ENCODE measurements at regions not wholly inside any gene's neighbourhood (a gene's known extent, or its start where the extent isn't known, plus 50 kb on each side); places are given as distances from the start of the nearest gene placed in this dataset.

DNA sequence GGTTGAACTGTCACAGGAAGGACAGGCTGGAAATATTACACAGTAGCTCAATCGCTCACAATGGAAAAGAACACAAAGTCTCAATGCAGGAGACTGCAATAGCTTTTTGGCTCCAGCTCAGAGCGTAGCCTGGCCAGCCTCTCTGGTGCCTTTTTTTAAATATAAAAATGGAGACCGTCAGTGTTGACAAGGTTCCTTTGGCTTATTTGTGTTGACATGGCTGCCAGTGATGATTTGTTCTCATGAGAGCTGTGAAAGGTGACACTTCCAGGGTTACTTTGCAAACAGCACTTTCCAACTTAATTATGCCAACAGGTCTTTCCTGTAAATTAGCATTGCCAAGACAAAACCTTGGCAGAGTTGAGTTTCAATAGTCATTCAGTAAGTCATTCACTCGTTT, 70.8 kb downstream of the KCNE4 start:
- TF ChIP-seq, protein P1, sequence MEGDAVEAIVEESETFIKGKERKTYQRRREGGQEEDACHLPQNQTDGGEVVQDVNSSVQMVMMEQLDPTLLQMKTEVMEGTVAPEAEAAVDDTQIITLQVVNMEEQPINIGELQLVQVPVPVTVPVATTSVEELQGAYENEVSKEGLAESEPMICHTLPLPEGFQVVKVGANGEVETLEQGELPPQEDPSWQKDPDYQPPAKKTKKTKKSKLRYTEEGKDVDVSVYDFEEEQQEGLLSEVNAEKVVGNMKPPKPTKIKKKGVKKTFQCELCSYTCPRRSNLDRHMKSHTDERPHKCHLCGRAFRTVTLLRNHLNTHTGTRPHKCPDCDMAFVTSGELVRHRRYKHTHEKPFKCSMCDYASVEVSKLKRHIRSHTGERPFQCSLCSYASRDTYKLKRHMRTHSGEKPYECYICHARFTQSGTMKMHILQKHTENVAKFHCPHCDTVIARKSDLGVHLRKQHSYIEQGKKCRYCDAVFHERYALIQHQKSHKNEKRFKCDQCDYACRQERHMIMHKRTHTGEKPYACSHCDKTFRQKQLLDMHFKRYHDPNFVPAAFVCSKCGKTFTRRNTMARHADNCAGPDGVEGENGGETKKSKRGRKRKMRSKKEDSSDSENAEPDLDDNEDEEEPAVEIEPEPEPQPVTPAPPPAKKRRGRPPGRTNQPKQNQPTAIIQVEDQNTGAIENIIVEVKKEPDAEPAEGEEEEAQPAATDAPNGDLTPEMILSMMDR (IDR thresholded peaks at IDR 0.05; ENCODE audit: extremely low read depth, low read depth, low read length), result no peak
- H3K27ac ChIP-seq (ENCODE audit: low read depth, low read length), result no peak overlapping the region
- H3K79me2 ChIP-seq (ENCODE audit: insufficient read depth, low read length), result no peaks in the 10 kb centered on the region
- DNase-seq (ENCODE audit: insufficient read length, low spot score, missing footprints), result no peak
- no peaks in the 10 kb centered on the region for H4K20me1 ChIP-seq (ENCODE audit: insufficient read depth, low read length)
- no peak overlapping the region for H2AFZ ChIP-seq (ENCODE audit: low read length)
- H3K36me3 ChIP-seq (ENCODE audit: insufficient read depth, low read length), result no peaks in the 10 kb centered on the region
- H3K4me2 ChIP-seq (ENCODE audit: insufficient read depth, low read length), result no peak overlapping the region
- no peaks in the 10 kb centered on the region for H3K9me3 ChIP-seq (ENCODE audit: low read depth, low read length)
- no peaks in the 10 kb centered on the region for H3K4me1 ChIP-seq (ENCODE audit: insufficient read depth, low read length)
- no peaks in the 10 kb centered on the region for H3K27me3 ChIP-seq (ENCODE audit: insufficient read depth, low read length)
- H3K4me3 ChIP-seq (ENCODE audit: insufficient read depth, low read length), result no peak overlapping the region

DNA sequence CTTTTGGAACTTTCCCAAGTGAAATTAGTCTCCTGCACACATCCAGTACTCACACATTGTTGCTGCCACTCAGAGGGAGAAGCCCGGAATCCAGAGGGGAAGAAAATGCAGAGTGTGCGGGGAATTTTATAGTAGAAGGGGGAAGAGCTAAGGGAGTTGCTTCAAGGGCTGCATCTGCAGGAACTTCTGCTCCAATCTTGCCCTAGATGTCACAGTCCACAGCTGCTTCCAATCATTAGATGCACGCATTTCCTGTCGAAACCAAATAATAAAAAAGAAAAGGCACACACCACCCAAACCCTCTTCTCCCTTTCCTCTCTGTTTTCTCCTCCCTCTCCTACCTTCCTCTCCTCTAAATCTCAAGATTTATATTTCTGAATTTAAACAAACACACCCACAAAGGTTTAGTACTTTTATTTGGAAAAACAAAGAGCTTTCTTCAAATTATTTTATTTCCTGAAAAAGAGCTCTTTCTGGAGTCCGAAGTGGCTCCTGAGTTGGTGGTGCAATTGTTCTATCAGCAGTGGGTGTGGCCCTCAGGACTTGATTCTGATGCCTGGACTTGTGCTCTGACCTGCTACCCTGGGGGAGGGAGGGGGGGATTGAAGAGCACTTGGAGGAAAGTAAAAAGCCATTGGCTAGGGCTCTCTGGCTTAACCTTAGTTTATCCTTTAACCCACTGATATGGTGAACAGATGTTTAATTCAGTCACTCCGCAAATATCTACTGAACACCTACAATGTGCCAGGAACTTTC, 72.0 kb downstream of the KCNE4 start:
- TF ChIP-seq, protein P1 (IDR thresholded peaks at IDR 0.05; ENCODE audit: extremely low read depth, low read depth, low read length), result no peak
- H3K9me3 ChIP-seq (ENCODE audit: low read depth, low read length), result no peaks in the 10 kb centered on the region
- H3K27ac ChIP-seq (ENCODE audit: low read depth, low read length), result no peak overlapping the region
- no peak overlapping the region for H3K4me3 ChIP-seq (ENCODE audit: insufficient read depth, low read length)
- no peaks in the 10 kb centered on the region for H3K79me2 ChIP-seq (ENCODE audit: insufficient read depth, low read length)
- no peak for DNase-seq (ENCODE audit: insufficient read length, low spot score, missing footprints)
- no peak overlapping the region for H2AFZ ChIP-seq (ENCODE audit: low read length)
- H3K4me2 ChIP-seq (ENCODE audit: insufficient read depth, low read length), result no peak overlapping the region
- H3K36me3 ChIP-seq (ENCODE audit: insufficient read depth, low read length), result no peaks in the 10 kb centered on the region
- H3K27me3 ChIP-seq (ENCODE audit: insufficient read depth, low read length), result no peaks in the 10 kb centered on the region
- no peaks in the 10 kb centered on the region for H4K20me1 ChIP-seq (ENCODE audit: insufficient read depth, low read length)
- H3K4me1 ChIP-seq (ENCODE audit: insufficient read depth, low read length), result no peaks in the 10 kb centered on the region

DNA sequence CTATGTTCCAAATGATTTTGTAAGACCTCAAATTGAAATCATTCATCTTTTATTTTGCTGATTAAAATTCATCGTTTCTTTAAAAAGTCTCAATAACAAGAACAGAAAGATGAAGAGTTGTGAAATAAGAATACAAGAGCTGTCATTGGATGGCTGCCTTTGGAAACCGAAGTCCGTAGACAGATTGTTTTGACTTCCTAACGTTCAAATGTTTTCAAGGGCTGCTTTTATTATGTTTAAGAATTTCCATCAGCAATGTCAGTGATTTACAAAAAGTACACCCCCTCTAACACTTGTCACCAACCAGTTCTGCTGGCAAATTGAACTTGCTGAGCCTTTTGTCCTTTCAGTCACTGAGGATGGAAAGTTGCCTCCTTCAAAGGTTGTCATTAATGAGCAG, 89.6 kb downstream of the KCNE4 start:
- Histone ChIP-seq H3K9me3 (ENCODE audit: low read depth, low read length) (no peaks in the 10 kb centered on the region), H3K4me3 (ENCODE audit: insufficient read depth, low read length) (no peak overlapping the region), H3K79me2 (ENCODE audit: insufficient read depth, low read length) (no peaks in the 10 kb centered on the region), H3K36me3 (ENCODE audit: insufficient read depth, low read length) (no peaks in the 10 kb centered on the region), H3K27ac (ENCODE audit: low read depth, low read length) (no peak overlapping the region), H4K20me1 (ENCODE audit: insufficient read depth, low read length) (no peaks in the 10 kb centered on the region), H3K4me2 (ENCODE audit: insufficient read depth, low read length) (no peak overlapping the region), H2AFZ (ENCODE audit: low read length) (no peak overlapping the region), H3K27me3 (ENCODE audit: insufficient read depth, low read length) (no peaks in the 10 kb centered on the region), H3K4me1 (ENCODE audit: insufficient read depth, low read length) (no peaks in the 10 kb centered on the region)
- DNase-seq (ENCODE audit: insufficient read length, low spot score, missing footprints), result no peak
- TF ChIP-seq, protein P1 (IDR thresholded peaks at IDR 0.05; ENCODE audit: extremely low read depth, low read depth, low read length), result no peak

DNA sequence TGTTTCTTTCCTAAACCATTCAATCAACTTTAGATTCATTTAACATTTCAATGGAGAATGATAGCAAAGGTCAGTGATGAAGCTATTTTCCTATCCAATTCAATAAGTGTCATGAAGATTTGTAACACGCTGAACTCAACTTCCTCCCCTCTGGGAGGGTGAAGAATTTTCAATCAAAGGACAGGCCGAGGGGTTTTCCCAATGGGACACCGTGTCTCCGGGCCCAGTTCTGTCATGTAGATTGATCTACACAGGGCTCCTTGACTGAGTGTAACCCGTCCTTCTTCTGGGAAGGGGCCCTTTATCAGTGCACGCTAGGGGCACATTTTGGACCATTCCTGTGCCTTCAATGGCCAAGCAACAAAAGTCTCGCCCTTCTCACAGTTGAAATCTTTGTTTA, 90.1 kb downstream of the KCNE4 start:
- DNase-seq (ENCODE audit: insufficient read length, low spot score, missing footprints), result no peak
- Histone ChIP-seq H4K20me1 (ENCODE audit: insufficient read depth, low read length) (no peaks in the 10 kb centered on the region), H2AFZ (ENCODE audit: low read length) (no peak overlapping the region), H3K27ac (ENCODE audit: low read depth, low read length) (no peak overlapping the region), H3K4me1 (ENCODE audit: insufficient read depth, low read length) (no peaks in the 10 kb centered on the region), H3K4me2 (ENCODE audit: insufficient read depth, low read length) (no peak overlapping the region), H3K9me3 (ENCODE audit: low read depth, low read length) (no peaks in the 10 kb centered on the region), H3K79me2 (ENCODE audit: insufficient read depth, low read length) (no peaks in the 10 kb centered on the region), H3K27me3 (ENCODE audit: insufficient read depth, low read length) (no peaks in the 10 kb centered on the region), H3K4me3 (ENCODE audit: insufficient read depth, low read length) (no peak overlapping the region), H3K36me3 (ENCODE audit: insufficient read depth, low read length) (no peaks in the 10 kb centered on the region)
- TF ChIP-seq, protein P1 (IDR thresholded peaks at IDR 0.05; ENCODE audit: extremely low read depth, low read depth, low read length), result no peak
